Panc1 (cell line): ENCODE measurements at regions not wholly inside any gene's neighbourhood (a gene's known extent, or its start where the extent isn't known, plus 50 kb on each side); places are given as distances from the start of the nearest gene placed in this dataset.

Experiments used
- CTCF ChIP-seq: fragments of 450-650 bp; IDR thresholded peaks from 2 replicates; pipeline ENCODE4 v1.5.1; 2017; ENCODE audit warnings: mild to moderate bottlenecking
- REST ChIP-seq, 2 experiments: IDR thresholded peaks; 2 replicates each; pipeline ENCODE4 v1.6.1; 2011 to 2012; ENCODE audit warnings: low read depth in 2 of 2, control low read depth in 1 of 2, low read length in 1 of 2, mild to moderate bottlenecking in 1 of 2, moderate library complexity in 1 of 2; ENCODE audit not compliant: insufficient read depth in 1 of 2

- TF ChIP-seq CTCF (no peak), REST (IDR thresholded peaks at IDR 0.05; ENCODE audit: insufficient read depth in 1 of 2, low read depth in 2 of 2, low read length in 1 of 2) (no peak)
Measured at GRCh38 chr12:90021795-90022440, 313.3 kb upstream of the ATP2B1 start.
